GM20000 (cell line): ENCODE measurements at regions not wholly inside any gene's neighbourhood (a gene's known extent, or its start where the extent isn't known, plus 50 kb on each side); places are given as distances from the start of the nearest gene placed in this dataset.

Experiments
- DNase-seq: peaks from one replicate; pipeline ENCODE4 v3.0.0; 2012; ENCODE audit warnings: low spot score
- TF ChIP-seq, protein P1 (sequence below): IDR thresholded peaks from 2 replicates; pipeline ENCODE4 v1.5.1; 2012; ENCODE audit warnings: mild to moderate bottlenecking, control low read depth; ENCODE audit errors: extremely low read depth, missing control alignments

DNA sequence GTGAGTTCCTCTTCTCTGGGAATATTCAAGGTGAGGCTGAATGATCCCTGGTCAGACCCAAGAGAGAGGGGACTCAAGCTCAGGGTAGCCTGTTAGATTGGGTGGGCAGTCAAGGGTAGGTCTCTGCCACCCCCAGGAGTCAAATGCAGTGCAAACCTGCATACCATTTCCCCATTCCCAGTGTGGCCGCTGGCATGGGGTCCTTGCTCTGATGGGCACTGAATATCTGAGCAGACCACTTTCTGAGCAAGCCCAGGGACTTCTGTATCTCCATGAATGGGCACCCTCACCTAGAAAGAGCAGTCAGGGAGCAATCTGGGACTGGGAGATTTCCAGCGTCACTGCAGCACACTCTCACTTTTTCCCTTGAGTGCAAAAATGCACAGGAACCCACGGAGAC, 573.7 kb downstream of the BCL11B start:
- TF ChIP-seq, protein P1, sequence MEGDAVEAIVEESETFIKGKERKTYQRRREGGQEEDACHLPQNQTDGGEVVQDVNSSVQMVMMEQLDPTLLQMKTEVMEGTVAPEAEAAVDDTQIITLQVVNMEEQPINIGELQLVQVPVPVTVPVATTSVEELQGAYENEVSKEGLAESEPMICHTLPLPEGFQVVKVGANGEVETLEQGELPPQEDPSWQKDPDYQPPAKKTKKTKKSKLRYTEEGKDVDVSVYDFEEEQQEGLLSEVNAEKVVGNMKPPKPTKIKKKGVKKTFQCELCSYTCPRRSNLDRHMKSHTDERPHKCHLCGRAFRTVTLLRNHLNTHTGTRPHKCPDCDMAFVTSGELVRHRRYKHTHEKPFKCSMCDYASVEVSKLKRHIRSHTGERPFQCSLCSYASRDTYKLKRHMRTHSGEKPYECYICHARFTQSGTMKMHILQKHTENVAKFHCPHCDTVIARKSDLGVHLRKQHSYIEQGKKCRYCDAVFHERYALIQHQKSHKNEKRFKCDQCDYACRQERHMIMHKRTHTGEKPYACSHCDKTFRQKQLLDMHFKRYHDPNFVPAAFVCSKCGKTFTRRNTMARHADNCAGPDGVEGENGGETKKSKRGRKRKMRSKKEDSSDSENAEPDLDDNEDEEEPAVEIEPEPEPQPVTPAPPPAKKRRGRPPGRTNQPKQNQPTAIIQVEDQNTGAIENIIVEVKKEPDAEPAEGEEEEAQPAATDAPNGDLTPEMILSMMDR = no peak

GRCh38 chr14:98700748-98701147, 571.2 kb downstream of the BCL11B start:
- DNase-seq = no peak
- TF ChIP-seq, protein P1 = no peak

More for the DNA sequence above, 573.7 kb downstream of the BCL11B start:
- DNase-seq = no peak

DNA sequence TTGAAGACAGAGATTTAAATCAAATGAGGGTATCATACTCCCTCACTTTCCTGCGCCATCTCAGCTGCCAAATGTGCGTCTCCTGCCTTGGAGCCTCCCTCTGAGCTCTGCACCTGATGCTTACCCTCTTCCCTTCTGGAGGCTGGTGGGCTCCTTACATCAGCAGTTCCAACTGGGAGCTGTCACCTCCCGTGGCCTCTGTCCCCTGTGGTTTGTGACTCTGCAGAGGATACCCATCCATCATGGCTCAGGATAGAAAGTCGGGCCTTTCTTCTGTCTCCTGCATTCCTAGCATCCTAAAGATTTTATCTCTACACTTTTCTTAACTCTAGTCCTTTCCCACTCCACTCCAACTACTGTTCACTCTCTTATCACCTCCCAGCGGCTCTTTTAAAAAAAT, 570.6 kb downstream of the BCL11B start:
- TF ChIP-seq, protein P1 = no peak
- no peak for DNase-seq

- TF ChIP-seq, protein P1 = no peak
These were observed 567.6 kb downstream of the BCL11B start for GRCh38 chr14:98704441-98704840.

GRCh38 chr14:98705871-98706300, 566.1 kb downstream of the BCL11B start:
- TF ChIP-seq, protein P1 = no peak

More at GRCh38 chr14:98704441-98704840, 567.6 kb downstream of the BCL11B start:
- no peak for DNase-seq

GRCh38 chr14:98707522-98707921, 564.5 kb downstream of the BCL11B start:
- TF ChIP-seq, protein P1 = no peak
- no peak for DNase-seq

More at GRCh38 chr14:98705871-98706300, 566.1 kb downstream of the BCL11B start:
- DNase-seq = no peak

- TF ChIP-seq, protein P1 = no peak
- no peak for DNase-seq
These were observed 563.4 kb downstream of the BCL11B start for GRCh38 chr14:98708555-98708954.
